ENCODE measurements at regions not wholly inside any gene's neighbourhood (a gene's known extent, or its start where the extent isn't known, plus 50 kb on each side); places are given as distances from the start of the nearest gene placed in this dataset.

GRCh38 chr5:73391441-73391881, 57.1 kb downstream of the FOXD1 start:
- no peak for TF ChIP-seq CTCF (IDR thresholded peaks at IDR 0.05; ENCODE audit: low read depth, low read length, poor library complexity, severe bottlenecking)
- TF ChIP-seq EZH2phosphoT487 (IDR thresholded peaks at IDR 0.05; ENCODE audit: borderline replicate concordance, low read length), result no peak
